Liver (tissue), 3 donors: ENCODE measurements at regions not wholly inside any gene's neighbourhood (a gene's known extent, or its start where the extent isn't known, plus 50 kb on each side); places are given as distances from the start of the nearest gene placed in this dataset.

Experiments
- TAF1 ChIP-seq: conservative IDR thresholded peaks from 2 replicates; pipeline ENCODE4 v1.6.1; 2016; ENCODE audit warnings: antibody characterized with exemption, mild to moderate bottlenecking
- TF ChIP-seq, protein P1 (sequence below): IDR thresholded peaks from 2 replicates; pipeline ENCODE4 v1.6.1; 2016; ENCODE audit warnings: antibody characterized with exemption
- TF ChIP-seq, protein P2 (sequence below): fragments of 150-350 bp; IDR thresholded peaks from 2 replicates; pipeline ENCODE4 v1.5.1; 2017; ENCODE audit warnings: improper control_type of control experiment, low read depth, low read length; ENCODE audit not compliant: missing input control
- donor health status: healthy.
- donor health status: healthy.

DNA sequence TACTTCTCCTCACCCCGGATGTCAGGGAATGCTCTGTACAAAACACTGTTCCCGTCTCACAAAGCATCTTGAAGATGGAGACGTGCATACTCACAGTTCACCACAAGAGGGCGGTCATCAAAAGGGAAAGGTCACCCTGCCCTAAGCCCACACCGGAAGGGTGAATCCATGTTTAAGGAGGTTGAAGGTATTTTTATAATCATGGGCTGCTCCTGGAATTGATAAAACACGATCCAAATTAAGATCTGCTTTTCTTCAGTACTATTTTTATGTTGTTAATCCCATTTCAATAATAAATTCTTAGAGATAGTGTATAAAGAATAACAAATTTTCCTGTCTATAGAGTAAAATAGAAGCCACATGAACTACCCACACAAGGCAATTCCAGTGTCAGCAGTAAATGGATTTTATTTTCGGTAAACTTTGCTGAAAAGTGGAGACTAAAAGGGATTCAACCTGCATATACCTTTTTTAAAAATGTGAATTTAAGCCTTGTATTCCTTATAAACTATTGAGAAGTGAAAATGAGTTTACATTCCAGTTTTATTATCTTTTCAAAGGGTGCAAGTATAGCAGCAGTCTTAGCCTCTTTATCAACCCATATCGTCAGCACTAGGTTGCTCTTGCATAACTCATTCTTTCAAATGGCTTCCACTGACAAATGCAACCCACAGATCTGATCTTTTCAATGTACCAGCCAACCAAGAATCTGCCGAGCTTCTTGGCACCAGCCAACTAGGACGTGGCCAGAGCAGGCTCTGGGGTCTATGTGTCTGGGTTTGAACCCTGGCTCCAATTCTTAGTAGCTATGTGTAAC is 79.7 kb upstream of the MBOAT1 start:
- TF ChIP-seq, protein P1, sequence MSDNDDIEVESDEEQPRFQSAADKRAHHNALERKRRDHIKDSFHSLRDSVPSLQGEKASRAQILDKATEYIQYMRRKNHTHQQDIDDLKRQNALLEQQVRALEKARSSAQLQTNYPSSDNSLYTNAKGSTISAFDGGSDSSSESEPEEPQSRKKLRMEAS, result no peak
- TF ChIP-seq, protein P2, sequence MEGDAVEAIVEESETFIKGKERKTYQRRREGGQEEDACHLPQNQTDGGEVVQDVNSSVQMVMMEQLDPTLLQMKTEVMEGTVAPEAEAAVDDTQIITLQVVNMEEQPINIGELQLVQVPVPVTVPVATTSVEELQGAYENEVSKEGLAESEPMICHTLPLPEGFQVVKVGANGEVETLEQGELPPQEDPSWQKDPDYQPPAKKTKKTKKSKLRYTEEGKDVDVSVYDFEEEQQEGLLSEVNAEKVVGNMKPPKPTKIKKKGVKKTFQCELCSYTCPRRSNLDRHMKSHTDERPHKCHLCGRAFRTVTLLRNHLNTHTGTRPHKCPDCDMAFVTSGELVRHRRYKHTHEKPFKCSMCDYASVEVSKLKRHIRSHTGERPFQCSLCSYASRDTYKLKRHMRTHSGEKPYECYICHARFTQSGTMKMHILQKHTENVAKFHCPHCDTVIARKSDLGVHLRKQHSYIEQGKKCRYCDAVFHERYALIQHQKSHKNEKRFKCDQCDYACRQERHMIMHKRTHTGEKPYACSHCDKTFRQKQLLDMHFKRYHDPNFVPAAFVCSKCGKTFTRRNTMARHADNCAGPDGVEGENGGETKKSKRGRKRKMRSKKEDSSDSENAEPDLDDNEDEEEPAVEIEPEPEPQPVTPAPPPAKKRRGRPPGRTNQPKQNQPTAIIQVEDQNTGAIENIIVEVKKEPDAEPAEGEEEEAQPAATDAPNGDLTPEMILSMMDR, result peak; percentile 82
- no peak for TF ChIP-seq TAF1
